ENCODE measurements at regions not wholly inside any gene's neighbourhood (a gene's known extent, or its start where the extent isn't known, plus 50 kb on each side); places are given as distances from the start of the nearest gene placed in this dataset.
"Not testable (repeated sequence)": the region's sequence is repeated elsewhere in the genome, so short reads cannot be mapped to it uniquely, and the experiment has no call there.

DNA sequence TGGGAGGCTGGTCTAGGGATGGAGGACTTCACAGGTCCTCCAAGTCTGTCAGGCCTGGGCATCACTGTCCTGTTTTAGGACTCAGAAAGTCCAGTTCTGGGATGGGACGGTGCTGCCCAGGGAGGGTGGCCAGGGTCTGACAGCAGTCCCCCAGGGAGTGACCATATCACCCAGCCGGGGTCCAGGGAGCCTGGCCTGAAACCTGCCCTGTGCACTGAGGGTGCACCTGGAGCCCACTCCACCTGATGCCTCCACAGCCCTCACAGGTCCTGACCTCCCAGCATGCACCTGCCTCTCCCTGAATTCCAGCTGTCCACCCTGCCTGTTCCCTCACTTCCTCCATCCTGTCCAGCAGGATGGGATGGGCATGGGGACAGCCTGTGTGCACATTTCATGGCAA is 592.8 kb downstream of the CWH43 start:
- H3K4me3 ChIP-seq (ENCODE audit: low read depth, low read length); H3K27ac ChIP-seq; H3K27me3 ChIP-seq (replicated peaks); DNase-seq; H3K36me3 ChIP-seq (replicated peaks); in situ Hi-C loops (cut with HindIII; ENCODE audit: low pct_ligation_motif_present, low sequenced_read_pairs): not testable (repeated sequence)

DNA sequence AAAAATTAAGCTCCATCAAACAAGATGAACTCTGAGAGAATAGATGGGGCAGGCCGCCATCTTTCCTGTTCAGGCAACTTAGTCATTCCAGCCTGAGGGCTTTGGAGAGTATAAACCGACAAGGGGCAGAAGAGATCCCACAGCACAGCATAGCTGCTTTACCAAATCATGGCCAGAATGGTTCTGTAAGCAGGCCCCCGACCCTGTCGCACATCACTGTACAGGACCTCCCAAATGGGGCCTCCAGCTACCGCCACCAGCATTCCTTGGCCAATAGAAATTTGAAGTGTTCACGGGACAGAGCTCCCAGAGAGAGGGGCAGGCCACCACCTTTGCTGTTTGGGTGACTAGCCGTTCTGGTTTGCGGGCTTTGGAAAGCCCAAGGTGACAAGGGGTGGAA is 594.1 kb downstream of the CWH43 start:
- H3K27ac ChIP-seq; H3K36me3 ChIP-seq (replicated peaks); in situ Hi-C loops (cut with HindIII; ENCODE audit: low pct_ligation_motif_present, low sequenced_read_pairs); DNase-seq; H3K4me3 ChIP-seq (ENCODE audit: low read depth, low read length); H3K27me3 ChIP-seq (replicated peaks): not testable (repeated sequence)

DNA sequence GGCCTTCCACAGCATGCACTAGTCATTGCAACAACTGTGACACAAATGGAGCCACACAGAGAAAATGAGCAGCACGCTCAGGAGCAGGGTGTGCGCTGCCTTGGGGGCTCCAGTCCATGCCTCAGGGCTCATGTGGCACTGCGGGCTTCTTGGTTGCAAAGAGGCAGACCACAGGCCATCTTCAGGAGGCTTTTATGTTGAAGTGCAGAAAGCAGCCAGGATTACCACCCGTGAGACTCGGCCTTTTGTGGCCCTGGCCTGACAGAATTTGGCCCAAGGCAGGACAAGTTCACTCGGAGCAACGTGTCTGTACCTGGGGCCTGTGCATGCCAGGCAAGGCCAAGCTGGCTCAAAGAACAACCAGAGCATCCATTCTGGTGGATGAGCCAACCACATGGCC is 602.3 kb downstream of the CWH43 start:
- H3K27me3 ChIP-seq (replicated peaks); H3K36me3 ChIP-seq (replicated peaks); in situ Hi-C loops (cut with HindIII; ENCODE audit: low pct_ligation_motif_present, low sequenced_read_pairs): not testable (repeated sequence)

DNA sequence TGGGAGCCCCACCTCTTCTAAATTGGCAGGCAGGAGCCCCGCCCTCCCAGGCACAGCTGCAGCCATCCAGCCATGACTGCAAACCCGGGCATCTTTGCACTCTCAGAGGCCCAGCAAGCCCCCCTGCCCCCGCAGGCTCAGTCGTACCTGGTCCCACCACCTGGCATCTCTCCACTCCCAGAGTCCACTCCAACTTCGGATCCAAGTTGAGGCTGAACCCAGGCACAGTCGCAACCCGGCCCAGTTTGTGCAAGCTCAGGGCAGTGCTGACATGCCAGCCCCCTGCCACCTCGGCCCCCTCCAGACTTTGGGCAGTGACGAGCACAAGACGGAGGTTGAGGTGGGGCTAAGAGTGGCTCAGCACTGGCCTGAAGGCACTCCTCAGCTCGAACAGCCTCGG is 632.4 kb downstream of the CWH43 start:
- H3K27me3 ChIP-seq (replicated peaks); H3K27ac ChIP-seq; H3K36me3 ChIP-seq (replicated peaks); DNase-seq; H3K4me3 ChIP-seq (ENCODE audit: low read depth, low read length); in situ Hi-C loops (cut with HindIII; ENCODE audit: low pct_ligation_motif_present, low sequenced_read_pairs): not testable (repeated sequence)

More for the DNA sequence above, 602.3 kb downstream of the CWH43 start:
- H3K4me3 ChIP-seq (ENCODE audit: low read depth, low read length); DNase-seq; H3K27ac ChIP-seq: not testable (repeated sequence)

DNA sequence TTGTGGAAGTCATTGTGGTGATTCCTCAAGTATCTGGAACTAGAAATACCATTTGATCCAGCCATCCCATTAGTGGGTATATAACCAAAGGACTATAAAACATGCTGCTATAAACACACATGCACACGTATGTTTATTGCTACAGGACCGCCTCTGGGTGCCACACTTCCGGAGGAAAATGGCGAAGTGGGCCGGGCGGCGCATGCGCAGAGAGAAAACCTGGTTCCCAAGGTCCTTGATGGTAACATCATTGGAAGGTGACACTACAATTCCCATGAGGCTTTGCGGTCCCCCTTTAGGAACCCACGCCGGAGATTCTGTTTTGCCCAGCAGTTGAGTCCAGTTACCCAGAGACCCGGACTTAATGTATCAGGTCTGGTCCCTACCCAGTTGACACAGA is 640.4 kb downstream of the CWH43 start:
- in situ Hi-C loops (cut with HindIII; ENCODE audit: low pct_ligation_motif_present, low sequenced_read_pairs); H3K4me3 ChIP-seq (ENCODE audit: low read depth, low read length); H3K27me3 ChIP-seq (replicated peaks); DNase-seq; H3K27ac ChIP-seq; H3K36me3 ChIP-seq (replicated peaks): not testable (repeated sequence)

Data from brain microvascular endothelial cell (primary cell).